Heart right ventricle (tissue), 16 donors: ENCODE measurements at regions not wholly inside any gene's neighbourhood (a gene's known extent, or its start where the extent isn't known, plus 50 kb on each side); places are given as distances from the start of the nearest gene placed in this dataset.

Source experiments
- ATAC-seq, 8 donors: fragments of 200-7000 bp; cut with Tn5 transposase; one replicate each; pipeline ENCODE4 v1.9.1; 2020; ENCODE audit warnings: mild to moderate bottlenecking in 8 of 8, moderate library complexity in 8 of 8, moderate number of reproducible peaks in 1 of 8
- DNase-seq, 2 donors: peaks; one replicate each; pipeline ENCODE4 v3.0.0-alpha.2; 2020
- H3K27ac ChIP-seq, 10 donors: fragments of 200-600 bp; sonication (generic) in 2 of 10; one replicate each; pipeline versions ENCODE4 v1.5.0 to v1.8.0; 2020 to 2022; ENCODE audit warnings: mild to moderate bottlenecking in 3 of 10
- H3K27me3 ChIP-seq, 7 donors: fragments of 200-600 bp; one replicate each; pipeline ENCODE4 v1.8.0; 2021 to 2022; ENCODE audit warnings: mild to moderate bottlenecking in 2 of 7
- H3K36me3 ChIP-seq, 9 donors: fragments of 200-600 bp; sonication (generic) in 1 of 9; one replicate each; pipeline versions ENCODE4 v1.5.0 to v1.8.0; 2020 to 2022; ENCODE audit warnings: mild to moderate bottlenecking in 2 of 9
- H3K4me1 ChIP-seq, 9 donors: fragments of 200-600 bp; sonication (generic) in 1 of 9; one replicate each; pipeline versions ENCODE4 v1.5.0 to v1.8.0; 2020 to 2022; ENCODE audit warnings: mild to moderate bottlenecking in 4 of 9
- H3K4me3 ChIP-seq, 10 donors: fragments of 200-600 bp; sonication (generic) in 2 of 10; one replicate each; pipeline versions ENCODE4 v1.5.0 to v1.8.0; 2020 to 2022; ENCODE audit warnings: mild to moderate bottlenecking in 7 of 10, moderate library complexity in 2 of 10
- H3K9me3 ChIP-seq, 11 donors: fragments of 200-600 bp in 10 of 11; sonication (generic) in 2 of 11; one replicate each; pipeline versions ENCODE4 v1.5.0 to v1.8.0; 2013 to 2022; ENCODE audit warnings: mild to moderate bottlenecking in 2 of 11, control low read depth in 1 of 11, moderate library complexity in 1 of 11
- WGBS, 2 donors: extraction: QIAGEN DNeasy Blood & Tissue Kit; methylation state at CpG; one replicate each; pipeline ENCODE4 v1.1.7; 2013; ENCODE audit warnings: inconsistent platforms in 1 of 2; 5-methylcytosine and 5-hydroxymethylcytosine counted together
- intact Hi-C, 10 donors: fragments of 100-400 bp; cut with DNase I; formaldehyde crosslinking; loops; one replicate each; pipeline versions ENCODE4 v1.11.1 to v1.14.2; 2022
- TF ChIP-seq, protein P1 (sequence below), 9 donors: fragments of 200-600 bp; sonication (generic) in 2 of 9; IDR thresholded peaks; one replicate each; pipeline versions ENCODE4 v1.5.0 to v1.8.0; 2021 to 2022; ENCODE audit warnings: antibody characterized with exemption in 9 of 9, mild to moderate bottlenecking in 5 of 9, moderate library complexity in 1 of 9
- donor health status: Arrhythmogenic right ventricular cardiomyopathy.
- donor health status: ischemic (EF 13 %, LVEDD 7.1; RV severe dilation, severe dysfunction).
- donor health status: healthy with polysubstance abuse.
- donor health status: DM: no; HTN: yes; CAD: no.
- donor health status: DM: no; HTN: no; CAD: no.
- donor health status: ischemic (EF 25% LVEDD 6.9; RV normal size, moderate dysfunction).
- donor health status: ischemic (EF 25% LVEDD 5.7; RV mildly dilated, moderate dysfunction).
- donor health status: healthy.
- donor health status: DM: yes; HTN: yes; CAD: no.
- donor health status: Ischemic cardiomyopathy.
- donor health status: ischemic (EF 35%, LVEDD 5.7; RV mildly dilated, moderate dysfunction).
- donor health status: nonischemic (EF 11% LVEDD 7.7; RV severe dilation, severe dysfunction).
- donor health status: DM: yes; HTN: yes; CAD: no.
- donor health status: PGD.
- donor health status: ischemic (EF 29% LVEDD 5.4; RV normal size, mild dysfunction).
- donor health status: nonischemic (EF 23%, LVEDD 6.1; RV moderate dilation, normal function).

- TF ChIP-seq, protein P1, sequence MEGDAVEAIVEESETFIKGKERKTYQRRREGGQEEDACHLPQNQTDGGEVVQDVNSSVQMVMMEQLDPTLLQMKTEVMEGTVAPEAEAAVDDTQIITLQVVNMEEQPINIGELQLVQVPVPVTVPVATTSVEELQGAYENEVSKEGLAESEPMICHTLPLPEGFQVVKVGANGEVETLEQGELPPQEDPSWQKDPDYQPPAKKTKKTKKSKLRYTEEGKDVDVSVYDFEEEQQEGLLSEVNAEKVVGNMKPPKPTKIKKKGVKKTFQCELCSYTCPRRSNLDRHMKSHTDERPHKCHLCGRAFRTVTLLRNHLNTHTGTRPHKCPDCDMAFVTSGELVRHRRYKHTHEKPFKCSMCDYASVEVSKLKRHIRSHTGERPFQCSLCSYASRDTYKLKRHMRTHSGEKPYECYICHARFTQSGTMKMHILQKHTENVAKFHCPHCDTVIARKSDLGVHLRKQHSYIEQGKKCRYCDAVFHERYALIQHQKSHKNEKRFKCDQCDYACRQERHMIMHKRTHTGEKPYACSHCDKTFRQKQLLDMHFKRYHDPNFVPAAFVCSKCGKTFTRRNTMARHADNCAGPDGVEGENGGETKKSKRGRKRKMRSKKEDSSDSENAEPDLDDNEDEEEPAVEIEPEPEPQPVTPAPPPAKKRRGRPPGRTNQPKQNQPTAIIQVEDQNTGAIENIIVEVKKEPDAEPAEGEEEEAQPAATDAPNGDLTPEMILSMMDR (IDR thresholded peaks at IDR 0.05), result no peak
- Histone ChIP-seq H3K4me1 (no peaks in the 10 kb centered on the region), H3K36me3 (no peaks in the 10 kb centered on the region), H3K27ac (no peak overlapping the region), H3K4me3 (no peak overlapping the region), H3K9me3 (no peaks in the 10 kb centered on the region), H3K27me3 (no peaks in the 10 kb centered on the region)
- intact Hi-C loops, result no loop called here
- DNase-seq, result no peak
- 54 to 61% methylated on average over 3 of the region's 3 CpGs for WGBS, 2 donors
- no peak for ATAC-seq
Observed at GRCh38 chr5:165244407-165244806, 1739.0 kb downstream of the MAT2B start.

- no peaks in the 10 kb centered on the region for H3K4me1 ChIP-seq
- 25 to 32% methylated on average over 6 of the region's 6 CpGs for whole genome bisulfite sequencing, 2 donors
- no peak for ATAC-seq
Observed at GRCh38 chr5:165258197-165258771, 1752.9 kb downstream of the MAT2B start.

GRCh38 chr5:165260426-165260825 lies 1755.0 kb downstream of the MAT2B start:
- TF ChIP-seq, protein P1 (IDR thresholded peaks at IDR 0.05), result no peak
- H3K27me3 ChIP-seq, result no peaks in the 10 kb centered on the region
- no peak for ATAC-seq
- H3K9me3 ChIP-seq, result no peaks in the 10 kb centered on the region
- H3K4me1 ChIP-seq, result no peaks in the 10 kb centered on the region
- no peak overlapping the region for H3K27ac ChIP-seq
- no peaks in the 10 kb centered on the region for H3K36me3 ChIP-seq
- intact Hi-C loops, result no loop called here
- H3K4me3 ChIP-seq, result no peak overlapping the region
- no peak for DNase-seq

More at GRCh38 chr5:165258197-165258771, 1752.9 kb downstream of the MAT2B start:
- H3K4me3 ChIP-seq, result no peak overlapping the region
- peaks cover 0 to 6% (median 0%) of the 10 kb centered on the region in 11 donors for H3K9me3 ChIP-seq
- H3K27me3 ChIP-seq, result no peaks in the 10 kb centered on the region
- no peak for DNase-seq
- TF ChIP-seq, protein P1 (IDR thresholded peaks at IDR 0.05), result no peak
- no peak overlapping the region for H3K27ac ChIP-seq
- intact Hi-C loops, result no loop called here
- no peaks in the 10 kb centered on the region for H3K36me3 ChIP-seq

- intact Hi-C loops, result no loop called here
- ATAC-seq (no peak), DNase-seq (no peak)
- TF ChIP-seq, protein P1 (IDR thresholded peaks at IDR 0.05), result no peak
- Histone ChIP-seq H3K9me3 (no peaks in the 10 kb centered on the region), H3K27me3 (no peaks in the 10 kb centered on the region), H3K27ac (no peak overlapping the region), H3K36me3 (no peaks in the 10 kb centered on the region), H3K4me3 (no peak overlapping the region), H3K4me1 (no peaks in the 10 kb centered on the region)
- WGBS, 2 donors, result 86 to 88% methylated on average over 3 of the region's 3 CpGs
Observed at GRCh38 chr5:165263536-165263935, 1758.1 kb downstream of the MAT2B start.
